ENCODE measurements at regions not wholly inside any gene's neighbourhood (a gene's known extent, or its start where the extent isn't known, plus 50 kb on each side); places are given as distances from the start of the nearest gene placed in this dataset.
"Not testable (repeated sequence)": the region's sequence is repeated elsewhere in the genome, so short reads cannot be mapped to it uniquely, and the experiment has no call there.

GRCh38 chr12:112615196-112615595 lies 176.4 kb upstream of the RPH3A start:
- no peak for DNase-seq (ENCODE audit: low spot score)

GRCh38 chr12:112616469-112617152 lies 174.9 kb upstream of the RPH3A start:
- DNase-seq (ENCODE audit: low spot score), result no peak

GRCh38 chr12:112617153-112617505 lies 174.4 kb upstream of the RPH3A start:
- DNase-seq (ENCODE audit: low spot score), result no peak

- DNase-seq (ENCODE audit: low spot score), result no peak
Observed at GRCh38 chr12:112627851-112628250, 163.7 kb upstream of the RPH3A start.

GRCh38 chr12:112631974-112632373 lies 159.6 kb upstream of the RPH3A start:
- not testable (repeated sequence) for DNase-seq (ENCODE audit: low spot score)

GRCh38 chr12:112635036-112635435 lies 156.5 kb upstream of the RPH3A start:
- no peak for DNase-seq (ENCODE audit: low spot score)

GRCh38 chr12:112638420-112638819 lies 153.1 kb upstream of the RPH3A start:
- DNase-seq (ENCODE audit: low spot score), result no peak

GRCh38 chr12:112645586-112645985 lies 146.0 kb upstream of the RPH3A start:
- no peak for DNase-seq (ENCODE audit: low spot score)

- no peak for DNase-seq (ENCODE audit: low spot score)
Observed at GRCh38 chr12:112656141-112656540, 135.4 kb upstream of the RPH3A start.

GRCh38 chr12:112664569-112664968 lies 127.0 kb upstream of the RPH3A start:
- DNase-seq (ENCODE audit: low spot score), result peak; percentile 5

- DNase-seq (ENCODE audit: low spot score), result no peak
Observed at GRCh38 chr12:112665958-112666357, 125.6 kb upstream of the RPH3A start.

- DNase-seq (ENCODE audit: low spot score), result no peak
Observed at GRCh38 chr12:112671564-112671963, 120.0 kb upstream of the RPH3A start.

- no peak for DNase-seq (ENCODE audit: low spot score)
Observed at GRCh38 chr12:112674539-112674938, 117.0 kb upstream of the RPH3A start.

- no peak for DNase-seq (ENCODE audit: low spot score)
Observed at GRCh38 chr12:112676507-112676906, 115.0 kb upstream of the RPH3A start.

- DNase-seq (ENCODE audit: low spot score), result no peak
Observed at GRCh38 chr12:112677050-112677765, 114.3 kb upstream of the RPH3A start.

GRCh38 chr12:112680993-112681392 lies 110.6 kb upstream of the RPH3A start:
- no peak for DNase-seq (ENCODE audit: low spot score)

GRCh38 chr12:112682586-112682985 lies 109.0 kb upstream of the RPH3A start:
- DNase-seq (ENCODE audit: low spot score), result no peak

- DNase-seq (ENCODE audit: low spot score), result peak; percentile 18
Observed at GRCh38 chr12:112684742-112685141, 106.8 kb upstream of the RPH3A start.

GRCh38 chr12:112685321-112685720 lies 106.2 kb upstream of the RPH3A start:
- DNase-seq (ENCODE audit: low spot score), result no peak

- no peak for DNase-seq (ENCODE audit: low spot score)
Observed at GRCh38 chr12:112686373-112686772, 105.2 kb upstream of the RPH3A start.

- DNase-seq (ENCODE audit: low spot score), result no peak
Observed at GRCh38 chr12:112694065-112694464, 97.5 kb upstream of the RPH3A start.

- not testable (repeated sequence) for DNase-seq (ENCODE audit: low spot score)
Observed at GRCh38 chr12:112697441-112697840, 94.1 kb upstream of the RPH3A start.

GRCh38 chr12:112705037-112705632 lies 86.4 kb upstream of the RPH3A start:
- peak; percentile 26 for DNase-seq (ENCODE audit: low spot score)

Data from HT-29 (cell line).